HG03103 (cell line): ENCODE measurements at regions not wholly inside any gene's neighbourhood (a gene's known extent, or its start where the extent isn't known, plus 50 kb on each side); places are given as distances from the start of the nearest gene placed in this dataset.

Experiments
- ATAC-seq: cut with Tn5 transposase; IDR thresholded peaks from one replicate; pipeline ENCODE4 v1.9.1; 2021; ENCODE audit warnings: low read depth; ENCODE audit not compliant: unreplicated experiment

DNA sequence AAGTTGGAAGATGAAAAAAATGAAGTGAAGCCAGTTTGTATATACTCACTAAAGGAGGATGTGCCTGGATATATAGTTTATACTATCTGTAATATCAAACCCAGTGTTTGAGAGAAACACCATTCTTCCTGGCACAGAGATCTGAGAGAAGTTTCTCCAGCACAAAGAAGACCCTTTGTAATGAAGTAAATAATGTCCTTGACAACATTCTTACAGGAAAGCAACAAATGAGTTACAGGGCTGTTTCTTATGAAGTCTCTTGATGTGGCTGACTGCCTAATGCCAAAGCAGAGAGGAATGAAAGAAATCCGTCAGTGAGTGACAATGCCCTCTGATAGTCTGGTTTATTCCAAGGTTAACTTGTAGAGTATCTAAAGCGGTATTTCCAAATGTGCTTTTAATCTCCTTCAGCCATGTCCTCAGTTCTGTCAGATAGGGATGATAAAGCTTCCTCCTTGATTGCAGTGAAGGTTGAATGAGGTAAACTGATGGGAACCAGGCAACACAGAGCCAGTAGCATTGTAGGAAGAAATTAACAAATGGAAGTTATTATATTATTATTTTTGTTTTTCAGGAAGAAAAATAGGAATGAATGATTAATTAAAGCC lies 123.1 kb upstream of the ZNF608 start:
- no peak for ATAC-seq

DNA sequence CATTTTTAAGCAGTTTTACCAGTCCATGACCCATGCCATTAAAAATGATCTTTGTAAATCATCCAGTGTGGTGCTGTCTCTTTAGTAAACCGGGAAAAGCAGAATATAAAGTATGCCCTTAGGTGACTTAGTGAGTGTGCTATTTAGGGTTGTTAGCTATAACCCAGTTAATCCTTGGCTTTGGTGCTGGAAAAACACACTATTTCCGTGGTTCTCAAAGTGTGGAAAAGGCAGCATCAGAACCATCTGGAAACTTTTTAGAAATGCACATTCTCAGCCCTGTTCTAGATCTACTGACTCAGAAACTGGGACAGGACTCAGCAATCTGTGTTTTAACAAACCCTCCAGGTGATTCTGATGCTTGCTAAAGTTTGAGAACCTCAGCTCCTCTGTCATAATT lies 123.6 kb upstream of the ZNF608 start:
- ATAC-seq = no peak

DNA sequence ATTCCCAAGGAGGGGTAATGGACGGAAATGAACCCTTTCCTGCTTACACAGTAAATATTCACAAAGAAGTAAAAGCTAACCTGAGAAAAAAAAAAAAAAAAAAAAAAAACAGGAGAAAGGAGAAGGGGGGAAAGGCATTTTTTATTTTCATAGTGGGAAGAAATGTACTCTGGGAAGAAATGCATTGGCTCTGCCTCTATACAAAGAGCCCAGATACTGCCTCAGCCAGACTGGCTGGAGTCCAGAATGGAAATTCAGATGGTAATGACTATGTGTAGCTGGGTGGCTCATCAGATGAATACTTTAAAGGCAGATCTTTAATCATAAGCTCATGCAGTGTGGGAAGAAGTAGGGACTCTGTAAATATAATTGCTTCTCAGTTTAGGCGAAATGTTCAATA lies 124.9 kb upstream of the ZNF608 start:
- no peak for ATAC-seq

DNA sequence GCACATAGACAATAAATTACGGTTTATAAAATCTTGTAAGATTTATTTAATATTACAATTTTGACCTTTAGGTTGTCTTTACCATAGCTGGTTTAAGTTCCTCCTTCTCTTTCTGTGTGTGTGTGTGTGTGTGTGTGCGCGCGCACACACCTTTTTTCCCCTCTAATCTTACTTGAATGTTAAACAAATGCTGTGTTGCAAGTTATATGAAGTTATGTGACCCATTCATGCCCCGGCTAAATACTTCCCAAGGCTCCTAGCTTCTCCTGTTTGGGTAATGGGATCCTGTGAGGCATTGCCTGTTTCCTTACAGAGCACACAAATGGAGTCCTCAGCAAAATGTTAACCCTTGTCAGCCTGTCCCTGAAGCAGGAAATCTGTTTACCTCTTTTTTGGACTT lies 125.6 kb upstream of the ZNF608 start:
- no peak for ATAC-seq

DNA sequence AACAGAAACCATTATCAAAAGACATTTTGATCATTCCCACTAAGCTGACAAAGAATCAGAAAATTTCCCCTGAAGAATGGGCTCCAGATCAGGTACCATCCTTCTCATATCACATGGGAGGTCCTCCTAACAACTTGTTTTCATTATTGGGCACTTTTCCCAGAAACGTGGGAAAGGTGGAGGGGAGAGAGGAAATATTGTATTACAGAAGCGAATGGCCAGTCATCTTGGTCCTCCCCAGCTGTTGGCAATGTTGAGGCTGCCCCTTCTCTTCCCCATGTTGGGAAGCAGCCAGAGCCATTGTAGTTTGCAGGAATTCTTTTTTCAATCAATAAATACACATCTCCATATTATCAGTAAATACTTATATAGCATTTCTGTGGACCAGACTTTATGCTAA lies 126.2 kb upstream of the ZNF608 start:
- no peak for ATAC-seq

DNA sequence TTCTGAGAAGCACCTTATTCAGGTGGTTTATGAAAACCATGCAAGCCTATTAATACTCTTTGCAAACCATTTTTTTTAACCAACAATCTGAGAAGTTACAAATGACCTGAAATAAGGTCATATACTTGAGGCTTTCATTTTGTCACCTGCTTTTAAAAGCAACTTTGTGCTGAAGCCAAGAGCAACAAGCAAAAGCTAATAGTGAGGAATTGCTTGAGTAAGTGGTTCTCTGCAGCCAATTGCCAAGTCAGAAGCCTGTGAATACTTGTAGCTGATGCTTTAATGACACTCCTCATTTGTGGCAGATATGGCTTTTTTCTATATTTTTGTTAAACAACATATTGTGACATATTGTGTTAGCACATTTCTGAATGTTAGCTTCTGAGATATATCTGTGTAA lies 126.7 kb upstream of the ZNF608 start:
- ATAC-seq = no peak

DNA sequence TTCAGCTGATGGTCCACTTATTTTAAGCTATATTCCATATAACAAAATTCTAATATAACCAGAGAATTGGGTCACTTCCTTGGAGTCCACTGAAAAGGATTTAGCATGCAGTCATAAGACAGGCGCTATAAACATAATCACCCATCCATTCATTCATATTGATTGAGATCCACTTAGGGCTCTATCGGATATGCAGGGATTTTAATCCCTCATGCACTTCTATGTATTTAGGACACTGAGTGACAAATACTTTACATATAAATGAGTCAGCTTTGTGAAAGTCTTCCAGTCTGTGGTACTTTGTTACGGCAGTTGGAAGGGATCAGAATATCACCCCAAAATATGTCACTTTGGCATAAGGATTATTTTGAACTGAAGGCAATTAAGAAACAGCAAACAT lies 127.3 kb upstream of the ZNF608 start:
- no peak for ATAC-seq

DNA sequence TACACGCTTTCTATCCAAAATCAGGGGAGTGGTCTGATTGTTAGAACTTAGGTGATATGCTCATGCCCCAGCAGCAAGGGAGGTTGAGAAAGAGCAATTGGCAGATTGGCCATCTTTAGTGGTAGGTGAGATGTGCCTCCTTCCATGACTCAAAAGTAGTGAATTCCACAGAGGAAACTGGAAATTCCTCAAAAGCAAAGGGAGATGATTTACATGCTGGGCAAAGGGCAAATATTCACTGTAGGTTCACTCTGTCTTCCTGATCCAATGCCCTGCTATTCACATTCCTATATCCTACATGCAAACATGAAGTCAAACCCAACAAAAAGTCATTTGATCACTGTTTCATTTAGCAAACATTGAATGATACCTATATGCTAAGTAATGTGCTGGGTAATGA lies 130.1 kb upstream of the ZNF608 start:
- ATAC-seq = no peak

DNA sequence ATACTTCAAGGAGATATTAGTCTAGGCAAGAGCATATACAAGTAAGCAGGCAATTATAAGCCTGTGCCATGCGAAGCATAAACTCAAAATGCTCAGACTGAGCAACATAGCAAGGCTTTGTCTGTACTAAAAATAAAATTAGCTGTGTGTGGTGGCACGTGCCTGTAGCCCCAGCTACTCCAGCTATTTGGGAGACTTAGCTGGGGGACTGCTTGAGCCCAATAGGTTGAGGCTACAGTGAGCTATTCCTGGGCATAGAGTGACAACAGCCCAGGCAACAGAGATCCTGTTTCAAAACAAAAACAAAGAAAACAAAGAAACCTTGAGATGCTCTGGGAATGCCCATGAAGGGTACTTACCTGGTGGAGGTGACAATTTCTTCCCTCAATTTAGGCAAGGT lies 130.5 kb upstream of the ZNF608 start:
- ATAC-seq = no peak

DNA sequence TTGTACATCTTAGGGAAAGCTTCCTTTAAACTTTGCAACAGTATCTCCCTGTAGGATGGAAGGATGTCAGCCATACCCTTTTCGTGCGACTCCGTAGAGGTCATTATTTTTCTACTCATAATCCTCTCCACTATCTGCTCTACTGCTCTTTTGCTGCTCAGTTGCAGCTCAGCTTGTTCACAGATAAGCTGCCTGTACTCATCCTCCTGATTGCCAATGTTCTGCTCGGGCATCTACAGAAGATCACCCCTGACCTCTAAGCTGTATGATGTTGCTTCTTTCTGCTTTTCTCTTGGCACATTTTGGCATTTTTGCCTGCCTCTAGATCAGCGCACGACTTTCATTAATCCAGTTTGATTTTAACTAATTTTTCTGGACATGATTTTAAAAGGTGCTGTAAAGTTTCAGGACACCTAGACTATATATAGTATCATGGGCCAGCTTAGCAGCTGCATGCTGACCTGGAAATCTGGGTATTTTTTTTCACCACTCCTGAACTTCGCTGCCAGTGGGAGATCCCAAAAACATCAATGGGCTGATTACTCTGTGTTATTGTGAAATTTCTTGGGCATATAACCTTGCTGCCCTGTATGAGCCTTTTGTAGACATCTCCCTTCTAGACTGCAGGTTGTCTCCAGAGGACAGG lies 131.2 kb upstream of the ZNF608 start:
- no peak for ATAC-seq

DNA sequence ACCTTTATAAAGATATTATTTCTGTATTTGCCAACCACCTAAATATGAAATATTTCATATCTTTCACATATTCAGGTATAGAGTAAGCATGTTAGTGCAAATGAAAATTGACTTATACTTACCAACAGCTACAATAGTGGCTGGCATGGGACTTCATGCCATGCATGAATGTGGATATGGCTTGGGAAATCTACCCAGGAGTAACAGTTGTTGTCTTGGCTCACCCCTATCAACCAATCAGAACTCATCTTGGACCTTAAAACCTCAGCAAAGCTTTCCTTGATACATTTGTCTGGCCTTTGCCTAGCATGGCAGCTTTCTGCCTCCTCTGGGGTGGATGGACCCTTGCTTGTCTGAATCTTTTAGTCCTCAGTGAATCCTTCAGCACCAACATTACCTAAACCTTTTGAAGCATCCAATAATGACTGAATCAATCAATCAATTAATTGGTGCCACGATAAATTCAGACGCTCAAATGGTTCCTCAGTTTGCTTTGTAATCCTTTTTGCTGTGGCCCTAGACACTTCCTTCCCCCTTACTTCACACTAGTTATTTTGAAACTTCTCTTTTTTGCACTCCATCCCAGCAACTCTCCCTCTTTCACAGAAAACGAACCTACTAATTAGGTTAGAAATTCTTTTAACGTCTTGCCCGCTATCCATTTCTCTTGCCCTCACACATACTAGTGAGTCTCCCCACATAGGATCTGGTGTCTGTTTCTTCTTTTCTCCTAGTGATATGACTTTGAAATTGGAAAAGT lies 132.3 kb upstream of the ZNF608 start:
- no peak for ATAC-seq

DNA sequence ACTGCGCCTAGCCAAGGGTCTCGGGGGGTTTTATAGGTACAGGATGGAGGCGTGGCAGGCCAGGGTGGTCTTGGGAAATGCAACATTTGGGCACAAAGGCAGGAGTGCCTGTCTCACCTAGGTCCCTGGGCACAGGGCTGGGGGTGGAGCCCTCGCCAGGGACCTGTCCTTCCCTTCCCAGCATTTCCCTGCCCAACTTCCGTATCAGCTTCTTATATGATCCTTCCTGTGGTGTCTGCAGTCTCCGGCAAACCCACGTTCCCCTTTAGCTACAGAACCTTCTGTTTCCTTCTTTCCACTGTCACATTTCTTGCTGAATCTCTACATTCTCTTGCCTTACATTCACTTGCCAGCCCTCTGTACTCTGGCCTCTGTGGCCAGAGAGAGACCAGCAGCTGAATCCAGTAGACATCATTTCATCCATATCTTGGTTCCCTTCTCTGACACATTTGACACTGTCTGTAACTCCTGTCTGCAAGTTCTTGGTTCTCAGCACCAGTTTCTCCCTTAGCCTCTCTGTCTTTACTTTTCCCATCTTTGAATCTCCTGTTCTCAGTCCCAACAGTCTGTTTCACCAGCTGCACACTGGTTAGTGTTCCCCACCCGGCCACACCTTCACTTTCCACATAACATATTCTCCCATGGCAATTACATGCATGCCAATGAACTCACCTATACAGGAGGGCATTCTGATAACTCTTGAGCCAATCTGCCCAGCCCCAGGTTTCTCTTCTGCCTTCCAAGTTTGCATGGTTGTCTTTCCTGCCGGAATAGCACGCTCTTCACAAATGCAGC lies 134.7 kb upstream of the ZNF608 start:
- no peak for ATAC-seq

DNA sequence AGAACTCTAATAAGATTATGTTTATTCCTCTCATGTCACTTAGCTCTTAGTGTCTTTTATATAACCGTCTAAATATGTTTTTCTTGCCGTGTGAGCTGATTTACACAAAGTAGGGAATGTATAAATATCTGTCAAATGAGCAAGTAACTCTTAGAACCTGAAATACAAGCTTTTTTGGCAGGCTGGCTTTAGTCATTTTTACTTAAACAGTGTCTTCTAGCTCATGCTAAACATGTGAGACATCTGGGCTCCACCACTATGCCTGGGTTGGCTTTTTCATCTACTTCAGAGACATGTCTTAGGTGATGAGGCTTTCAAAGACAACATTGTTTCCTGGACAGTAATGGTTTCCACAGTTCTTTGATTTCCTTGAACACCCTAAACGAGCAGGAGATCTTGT lies 137.2 kb upstream of the ZNF608 start:
- no peak for ATAC-seq

DNA sequence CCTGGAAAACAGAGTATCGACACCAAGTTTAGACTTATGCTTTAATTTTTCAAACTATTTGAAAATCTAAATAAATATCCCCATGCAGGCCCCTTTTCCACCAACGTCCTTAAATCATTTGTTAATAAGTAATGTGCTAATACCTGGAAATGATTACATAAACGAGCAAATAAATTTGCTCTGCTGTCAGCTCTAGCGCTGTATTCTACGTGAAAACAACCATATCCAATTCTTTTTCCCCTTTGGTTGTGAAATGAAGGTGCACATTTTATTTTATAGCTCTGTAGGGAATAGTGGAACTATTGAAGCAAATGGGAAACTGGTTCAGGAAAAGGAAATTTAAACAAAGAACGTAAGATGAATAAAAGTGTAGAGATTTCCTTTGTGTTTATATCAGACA lies 137.7 kb upstream of the ZNF608 start:
- no peak for ATAC-seq

DNA sequence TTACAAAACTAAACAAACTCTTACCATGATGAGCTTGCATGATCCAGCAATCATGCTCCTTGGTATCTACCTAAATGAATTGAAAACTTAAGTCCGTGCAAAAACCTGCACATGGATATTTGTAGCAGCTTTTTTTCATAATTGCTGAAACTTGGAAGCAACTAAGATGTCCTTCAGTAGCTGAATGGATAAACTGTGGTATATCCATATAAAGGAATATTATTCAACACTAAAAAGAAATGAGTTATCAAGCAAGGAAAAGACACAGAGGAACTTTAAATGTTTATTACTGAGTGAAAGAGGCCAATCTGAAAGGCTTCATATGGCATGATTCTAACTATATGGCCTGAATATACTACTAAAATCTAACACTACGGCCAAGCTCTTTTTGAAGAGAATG lies 139.1 kb upstream of the ZNF608 start:
- ATAC-seq = no peak

DNA sequence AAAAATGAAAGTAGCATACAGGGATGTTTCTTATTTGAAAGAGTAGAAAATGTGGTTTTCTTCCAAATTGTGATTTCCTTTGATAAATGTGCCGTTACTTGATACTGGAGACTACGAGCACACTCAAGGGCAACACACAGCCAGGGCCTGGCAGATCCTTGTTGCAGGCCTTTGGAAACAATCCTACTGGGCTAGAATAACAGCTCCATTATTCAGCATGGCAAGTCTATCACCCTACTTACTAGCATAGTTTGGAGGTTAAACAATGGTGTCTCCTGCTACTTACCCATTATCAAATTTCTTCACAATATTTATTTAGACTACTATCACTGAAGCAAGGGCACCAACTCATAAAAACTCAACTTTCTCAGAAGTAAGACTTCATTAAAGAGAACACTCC lies 140.8 kb upstream of the ZNF608 start:
- no peak for ATAC-seq

DNA sequence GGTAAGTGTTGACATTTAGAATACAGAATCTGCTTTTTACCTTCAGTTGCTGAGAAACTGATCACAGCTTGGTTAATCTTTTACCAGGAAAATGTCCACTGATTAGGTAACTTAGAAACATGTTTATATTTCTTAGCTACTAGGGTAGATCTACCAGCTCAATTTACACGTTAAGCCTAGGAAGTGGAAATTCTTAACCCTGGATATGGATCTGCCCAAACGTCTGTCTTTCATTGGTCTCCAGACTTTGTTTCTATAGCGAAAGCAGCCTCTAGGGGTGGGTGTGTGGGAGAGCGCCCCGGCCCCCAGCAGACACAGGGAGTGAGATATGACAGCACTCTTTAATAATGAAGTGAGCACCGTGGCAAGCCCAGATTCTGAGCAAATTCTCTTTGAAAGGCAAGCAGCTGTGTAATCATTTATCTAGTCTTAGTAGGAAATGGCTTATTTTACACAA lies 141.6 kb upstream of the ZNF608 start:
- no peak for ATAC-seq

DNA sequence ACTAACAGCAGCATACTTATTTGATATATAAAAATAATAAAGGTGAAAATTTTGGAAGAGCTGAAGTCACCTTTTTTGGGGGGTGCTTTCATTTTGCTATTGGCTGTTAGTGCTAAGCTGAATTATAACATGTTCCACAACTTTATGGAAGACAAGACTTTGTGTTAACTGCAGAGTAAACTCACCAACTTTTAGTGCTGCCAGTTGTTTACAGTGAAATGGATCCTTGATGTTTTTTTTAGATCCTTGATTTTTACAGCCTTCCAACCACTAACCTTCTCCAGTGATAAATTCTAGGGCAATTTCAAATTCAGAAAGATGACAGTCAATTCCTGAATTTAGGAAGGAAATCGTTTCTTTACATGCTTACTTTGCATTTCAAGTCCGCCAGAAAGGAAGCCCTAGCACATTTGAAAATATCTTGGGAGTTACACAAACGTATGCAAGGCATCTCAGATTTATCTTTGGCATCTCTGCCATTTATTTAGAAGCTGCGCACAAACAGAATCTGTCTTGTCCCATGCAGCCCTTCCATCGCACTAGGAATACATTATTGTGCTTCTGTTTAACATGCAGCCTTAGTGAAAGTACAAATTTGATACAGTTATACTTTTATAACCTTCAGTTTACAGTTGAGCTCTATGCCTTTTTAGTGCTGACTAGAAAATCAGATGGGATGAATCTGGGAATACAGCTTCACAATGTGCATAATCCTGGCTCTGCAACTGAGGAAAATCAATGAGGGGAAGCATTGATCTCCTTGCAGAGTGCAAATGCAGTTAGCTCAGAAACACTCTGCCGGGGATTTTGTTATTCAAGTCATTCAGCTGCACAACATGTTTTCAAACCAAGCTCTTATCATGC lies 142.4 kb upstream of the ZNF608 start:
- ATAC-seq = no peak

DNA sequence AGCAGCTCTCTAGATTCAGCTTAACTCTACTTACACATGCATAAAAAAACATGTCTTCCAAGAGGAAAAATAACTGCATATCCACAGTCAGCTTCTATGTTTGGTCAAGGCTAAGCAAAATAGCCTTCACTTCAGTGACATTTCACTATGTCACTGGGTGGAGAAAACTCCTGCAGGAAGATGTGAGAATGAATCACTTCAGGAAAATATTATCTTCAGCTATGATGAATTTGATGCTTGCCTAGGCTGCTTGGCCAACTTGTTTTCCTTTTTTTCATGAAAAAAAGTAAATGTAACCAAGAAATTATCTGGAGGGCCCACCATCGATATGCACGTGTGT lies 143.0 kb upstream of the ZNF608 start:
- ATAC-seq = no peak

DNA sequence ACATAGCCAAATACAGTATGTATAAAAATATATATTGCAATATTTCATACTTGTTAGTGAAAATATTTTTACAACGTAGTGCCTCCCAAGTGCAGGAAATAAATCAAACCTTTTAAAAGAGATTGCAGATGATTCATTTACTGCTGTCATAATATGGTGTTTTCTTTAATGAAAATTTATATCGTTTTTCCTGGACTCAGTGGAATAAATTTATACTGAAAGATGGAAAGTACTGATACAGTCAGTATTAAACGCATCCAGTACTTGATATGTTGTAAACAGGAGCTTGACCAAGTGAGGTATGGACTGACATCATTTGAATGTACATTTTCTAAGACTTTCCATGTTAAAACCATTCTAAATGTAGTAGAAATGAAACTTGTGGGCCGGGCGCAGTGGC lies 143.4 kb upstream of the ZNF608 start:
- no peak for ATAC-seq
